ENCODE measurements at regions not wholly inside any gene's neighbourhood (a gene's known extent, or its start where the extent isn't known, plus 50 kb on each side); places are given as distances from the start of the nearest gene placed in this dataset.

DNA sequence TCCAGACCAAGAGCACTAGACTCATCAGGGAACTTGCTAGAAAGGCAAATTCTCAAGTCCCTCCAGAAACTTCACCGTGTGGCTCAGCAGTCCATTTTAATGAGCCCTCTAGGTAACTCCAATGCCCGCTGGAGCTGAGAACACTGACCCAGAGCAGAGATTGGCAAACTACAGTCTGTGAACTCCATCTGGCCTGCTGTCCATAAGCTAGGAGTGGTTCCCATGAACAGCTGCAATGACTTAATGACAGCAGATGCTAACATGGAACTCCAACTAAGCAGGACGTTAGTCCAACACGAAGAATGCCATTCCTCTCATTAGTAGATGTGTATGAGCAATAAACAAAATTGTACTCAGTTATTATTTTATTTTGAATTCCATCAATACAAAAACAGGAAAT lies 371.9 kb downstream of the STK39 start:
- H3K4me1 Mint-ChIP-seq (ENCODE audit: unreplicated experiment): no peaks in the 10 kb centered on the region
- H3K36me3 Mint-ChIP-seq (ENCODE audit: low read depth, unreplicated experiment): no peaks in the 10 kb centered on the region
- TF ChIP-seq, protein P1, sequence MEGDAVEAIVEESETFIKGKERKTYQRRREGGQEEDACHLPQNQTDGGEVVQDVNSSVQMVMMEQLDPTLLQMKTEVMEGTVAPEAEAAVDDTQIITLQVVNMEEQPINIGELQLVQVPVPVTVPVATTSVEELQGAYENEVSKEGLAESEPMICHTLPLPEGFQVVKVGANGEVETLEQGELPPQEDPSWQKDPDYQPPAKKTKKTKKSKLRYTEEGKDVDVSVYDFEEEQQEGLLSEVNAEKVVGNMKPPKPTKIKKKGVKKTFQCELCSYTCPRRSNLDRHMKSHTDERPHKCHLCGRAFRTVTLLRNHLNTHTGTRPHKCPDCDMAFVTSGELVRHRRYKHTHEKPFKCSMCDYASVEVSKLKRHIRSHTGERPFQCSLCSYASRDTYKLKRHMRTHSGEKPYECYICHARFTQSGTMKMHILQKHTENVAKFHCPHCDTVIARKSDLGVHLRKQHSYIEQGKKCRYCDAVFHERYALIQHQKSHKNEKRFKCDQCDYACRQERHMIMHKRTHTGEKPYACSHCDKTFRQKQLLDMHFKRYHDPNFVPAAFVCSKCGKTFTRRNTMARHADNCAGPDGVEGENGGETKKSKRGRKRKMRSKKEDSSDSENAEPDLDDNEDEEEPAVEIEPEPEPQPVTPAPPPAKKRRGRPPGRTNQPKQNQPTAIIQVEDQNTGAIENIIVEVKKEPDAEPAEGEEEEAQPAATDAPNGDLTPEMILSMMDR (IDR thresholded peaks at IDR 0.05; ENCODE audit: unreplicated experiment): no peak
- no peaks in the 10 kb centered on the region for H3K27me3 Mint-ChIP-seq (ENCODE audit: unreplicated experiment)
- no peak overlapping the region for H3K4me3 Mint-ChIP-seq (ENCODE audit: unreplicated experiment)
- no peak for DNase-seq (ENCODE audit: low spot score)
- H3K9me3 Mint-ChIP-seq (ENCODE audit: unreplicated experiment): no peaks in the 10 kb centered on the region
- no peak overlapping the region for H3K27ac Mint-ChIP-seq (ENCODE audit: unreplicated experiment)

DNA sequence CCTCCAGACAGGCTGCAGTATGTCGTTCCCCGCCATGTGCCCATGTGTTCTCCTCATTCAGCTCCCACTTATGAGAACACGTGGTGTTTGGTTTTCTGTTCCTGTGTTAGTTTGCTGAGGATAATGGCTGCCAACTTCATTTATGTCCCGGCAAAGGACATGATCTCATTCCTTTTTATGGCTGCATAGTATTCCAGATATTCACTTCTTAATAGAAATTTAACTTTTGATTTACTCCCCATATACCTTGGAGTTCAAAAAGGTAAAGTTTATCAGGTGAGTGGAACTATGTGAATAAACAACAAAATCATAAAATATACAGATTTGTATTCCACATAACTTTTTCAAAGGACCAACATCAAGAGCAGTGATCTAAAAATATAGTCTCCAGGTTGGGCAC lies 372.6 kb downstream of the STK39 start:
- no peaks in the 10 kb centered on the region for H3K4me1 Mint-ChIP-seq (ENCODE audit: unreplicated experiment)
- no peak overlapping the region for H3K27ac Mint-ChIP-seq (ENCODE audit: unreplicated experiment)
- H3K36me3 Mint-ChIP-seq (ENCODE audit: low read depth, unreplicated experiment): no peaks in the 10 kb centered on the region
- TF ChIP-seq, protein P1 (IDR thresholded peaks at IDR 0.05; ENCODE audit: unreplicated experiment): no peak
- no peak overlapping the region for H3K4me3 Mint-ChIP-seq (ENCODE audit: unreplicated experiment)
- no peaks in the 10 kb centered on the region for H3K27me3 Mint-ChIP-seq (ENCODE audit: unreplicated experiment)
- no peaks in the 10 kb centered on the region for H3K9me3 Mint-ChIP-seq (ENCODE audit: unreplicated experiment)
- no peak for DNase-seq (ENCODE audit: low spot score)

DNA sequence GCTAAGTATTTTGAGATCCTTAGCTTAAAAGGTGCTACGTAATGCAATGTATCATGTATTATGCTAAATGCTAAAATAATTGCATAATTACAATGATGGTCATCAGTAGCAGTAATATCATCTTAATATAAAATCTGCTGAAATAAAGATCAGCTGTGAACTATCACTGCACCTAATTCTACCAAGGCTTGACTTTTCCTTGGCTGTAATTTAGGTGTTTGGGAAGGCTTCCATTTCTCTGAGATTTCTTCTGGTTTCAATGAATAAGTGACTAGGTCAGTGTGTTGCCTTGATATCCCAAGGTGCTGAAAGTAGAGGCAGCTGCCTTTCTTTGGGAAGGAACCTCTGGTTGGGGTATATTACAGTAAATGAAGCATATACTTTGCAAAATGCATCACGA lies 376.1 kb downstream of the STK39 start:
- Mint-ChIP-seq H3K4me3 (ENCODE audit: unreplicated experiment) (no peak overlapping the region), H3K27me3 (ENCODE audit: unreplicated experiment) (peaks cover 1% of the 10 kb centered on the region), H3K9me3 (ENCODE audit: unreplicated experiment) (no peaks in the 10 kb centered on the region), H3K36me3 (ENCODE audit: low read depth, unreplicated experiment) (no peaks in the 10 kb centered on the region), H3K4me1 (ENCODE audit: unreplicated experiment) (no peaks in the 10 kb centered on the region), H3K27ac (ENCODE audit: unreplicated experiment) (no peak overlapping the region)
- TF ChIP-seq, protein P1 (IDR thresholded peaks at IDR 0.05; ENCODE audit: unreplicated experiment): no peak
- DNase-seq (ENCODE audit: low spot score): no peak

DNA sequence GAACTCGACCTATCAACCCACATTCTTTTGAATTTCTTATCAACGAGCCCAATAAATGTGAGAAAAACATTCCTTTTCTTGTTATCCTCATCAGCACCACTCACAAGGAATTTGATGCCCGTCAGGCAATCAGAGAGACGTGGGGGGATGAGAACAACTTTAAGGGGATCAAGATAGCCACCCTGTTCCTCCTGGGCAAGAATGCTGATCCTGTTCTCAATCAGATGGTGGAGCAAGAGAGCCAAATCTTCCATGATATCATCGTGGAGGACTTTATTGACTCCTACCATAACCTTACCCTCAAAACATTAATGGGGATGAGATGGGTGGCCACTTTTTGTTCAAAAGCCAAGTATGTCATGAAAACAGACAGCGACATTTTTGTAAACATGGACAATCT lies 378.2 kb downstream of the STK39 start:
- H3K4me3 Mint-ChIP-seq (ENCODE audit: unreplicated experiment): no peak overlapping the region
- H3K27me3 Mint-ChIP-seq (ENCODE audit: unreplicated experiment): peaks cover 1% of the 10 kb centered on the region
- no peak for DNase-seq (ENCODE audit: low spot score)
- H3K27ac Mint-ChIP-seq (ENCODE audit: unreplicated experiment): no peak overlapping the region
- no peaks in the 10 kb centered on the region for H3K36me3 Mint-ChIP-seq (ENCODE audit: low read depth, unreplicated experiment)
- TF ChIP-seq, protein P1 (IDR thresholded peaks at IDR 0.05; ENCODE audit: unreplicated experiment): no peak
- no peaks in the 10 kb centered on the region for H3K4me1 Mint-ChIP-seq (ENCODE audit: unreplicated experiment)
- H3K9me3 Mint-ChIP-seq (ENCODE audit: unreplicated experiment): no peaks in the 10 kb centered on the region

DNA sequence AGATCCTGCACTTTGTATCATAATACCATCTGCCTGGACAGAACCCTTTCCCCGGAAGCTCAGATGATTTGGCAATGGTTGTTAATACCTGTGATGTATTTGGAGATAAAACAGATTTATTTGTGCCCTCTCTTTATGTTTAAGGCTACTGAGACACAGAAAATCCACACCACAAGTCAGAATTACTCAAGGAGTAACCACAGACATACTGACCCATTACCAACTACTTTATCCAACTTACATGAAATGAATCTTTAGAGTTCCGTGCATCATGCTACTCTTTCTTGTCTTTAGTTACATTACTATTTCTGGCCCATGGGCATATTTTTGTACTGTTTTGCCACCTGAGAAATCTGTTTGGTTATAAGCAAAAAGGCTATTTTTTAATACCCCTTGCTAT lies 384.0 kb downstream of the STK39 start:
- DNase-seq (ENCODE audit: low spot score): no peak
- peaks cover 1% of the 10 kb centered on the region for H3K27me3 Mint-ChIP-seq (ENCODE audit: unreplicated experiment)
- H3K4me3 Mint-ChIP-seq (ENCODE audit: unreplicated experiment): no peak overlapping the region
- no peak overlapping the region for H3K27ac Mint-ChIP-seq (ENCODE audit: unreplicated experiment)
- TF ChIP-seq, protein P1 (IDR thresholded peaks at IDR 0.05; ENCODE audit: unreplicated experiment): no peak
- no peaks in the 10 kb centered on the region for H3K9me3 Mint-ChIP-seq (ENCODE audit: unreplicated experiment)
- no peaks in the 10 kb centered on the region for H3K4me1 Mint-ChIP-seq (ENCODE audit: unreplicated experiment)
- no peaks in the 10 kb centered on the region for H3K36me3 Mint-ChIP-seq (ENCODE audit: low read depth, unreplicated experiment)

Data from endothelial cell (in vitro differentiated cells).